ENCODE measurements at regions not wholly inside any gene's neighbourhood (a gene's known extent, or its start where the extent isn't known, plus 50 kb on each side); places are given as distances from the start of the nearest gene placed in this dataset.

DNA sequence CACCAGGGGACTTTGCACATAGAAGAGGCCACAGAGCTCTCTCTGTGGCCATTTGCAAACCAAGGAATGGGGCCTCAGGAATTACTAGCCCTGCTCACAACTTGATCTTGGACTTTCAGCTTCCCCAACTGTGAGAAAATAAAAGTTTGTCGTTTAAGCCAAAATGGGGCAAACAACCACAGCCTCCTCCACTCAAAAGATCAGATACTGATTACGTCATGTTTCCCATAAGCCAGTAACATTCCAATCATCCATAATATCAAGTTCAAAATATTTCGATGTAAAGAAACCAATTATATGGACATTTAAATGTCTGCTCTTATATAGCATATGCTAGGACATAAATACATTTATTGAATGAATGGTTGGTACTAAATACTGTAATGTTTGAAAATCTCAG lies 307.5 kb upstream of the HAND2 start:
- no peak overlapping the region for H3K9ac ChIP-seq (ENCODE audit: low read length)
- H3F3A ChIP-seq (ENCODE audit: low read length, unreplicated experiment) = no peaks in the 10 kb centered on the region
- no TSS peak for BruUV-seq (replicated peaks)
- TF ChIP-seq EZH2 (IDR thresholded peaks at IDR 0.05; ENCODE audit: low read length, unreplicated experiment) = no peak
- TF ChIP-seq, protein P1, sequence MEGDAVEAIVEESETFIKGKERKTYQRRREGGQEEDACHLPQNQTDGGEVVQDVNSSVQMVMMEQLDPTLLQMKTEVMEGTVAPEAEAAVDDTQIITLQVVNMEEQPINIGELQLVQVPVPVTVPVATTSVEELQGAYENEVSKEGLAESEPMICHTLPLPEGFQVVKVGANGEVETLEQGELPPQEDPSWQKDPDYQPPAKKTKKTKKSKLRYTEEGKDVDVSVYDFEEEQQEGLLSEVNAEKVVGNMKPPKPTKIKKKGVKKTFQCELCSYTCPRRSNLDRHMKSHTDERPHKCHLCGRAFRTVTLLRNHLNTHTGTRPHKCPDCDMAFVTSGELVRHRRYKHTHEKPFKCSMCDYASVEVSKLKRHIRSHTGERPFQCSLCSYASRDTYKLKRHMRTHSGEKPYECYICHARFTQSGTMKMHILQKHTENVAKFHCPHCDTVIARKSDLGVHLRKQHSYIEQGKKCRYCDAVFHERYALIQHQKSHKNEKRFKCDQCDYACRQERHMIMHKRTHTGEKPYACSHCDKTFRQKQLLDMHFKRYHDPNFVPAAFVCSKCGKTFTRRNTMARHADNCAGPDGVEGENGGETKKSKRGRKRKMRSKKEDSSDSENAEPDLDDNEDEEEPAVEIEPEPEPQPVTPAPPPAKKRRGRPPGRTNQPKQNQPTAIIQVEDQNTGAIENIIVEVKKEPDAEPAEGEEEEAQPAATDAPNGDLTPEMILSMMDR (conservative IDR thresholded peaks at IDR 0.05; ENCODE audit: low read depth, low read length) = no peak
- TF ChIP-seq EZH2phosphoT487 (IDR thresholded peaks at IDR 0.05; ENCODE audit: borderline replicate concordance, low read length) = no peak
- no peaks in the 10 kb centered on the region; the same call in 1 of the 2 replicates for H3K27me3 ChIP-seq (ENCODE audit: low read length)
- intact Hi-C loops (cut with micrococcal nuclease) = no loop called here
- ATAC-seq (no peak), DNase-seq (no peak)
- POLR2A ChIA-PET (ENCODE audit: unreplicated experiment) = no interaction called here
- no peaks in the 10 kb centered on the region for H3K9me2 ChIP-seq (replicated peaks; ENCODE audit: low read length)
- CTCF ChIA-PET = no interaction called here
- no peaks in the 10 kb centered on the region for H4K20me1 ChIP-seq (ENCODE audit: low read length)
- no peak overlapping the region for H3K4me3 ChIP-seq (ENCODE audit: low read length)
- H3K9me3 ChIP-seq (ENCODE audit: low read length) = no peaks in the 10 kb centered on the region
- no peak overlapping the region for H2AFZ ChIP-seq (ENCODE audit: low read length)
- no peaks in the 10 kb centered on the region for H3K36me3 ChIP-seq (ENCODE audit: low read depth, low read length)
- H3K4me1 ChIP-seq (ENCODE audit: insufficient read depth, low read length) = no peaks in the 10 kb centered on the region
- no peak overlapping the region for H3K4me2 ChIP-seq (ENCODE audit: low read length)
- no peaks in the 10 kb centered on the region for H3K79me2 ChIP-seq (ENCODE audit: low read length)
- no peak overlapping the region for H3K27ac ChIP-seq (ENCODE audit: low read length)

DNA sequence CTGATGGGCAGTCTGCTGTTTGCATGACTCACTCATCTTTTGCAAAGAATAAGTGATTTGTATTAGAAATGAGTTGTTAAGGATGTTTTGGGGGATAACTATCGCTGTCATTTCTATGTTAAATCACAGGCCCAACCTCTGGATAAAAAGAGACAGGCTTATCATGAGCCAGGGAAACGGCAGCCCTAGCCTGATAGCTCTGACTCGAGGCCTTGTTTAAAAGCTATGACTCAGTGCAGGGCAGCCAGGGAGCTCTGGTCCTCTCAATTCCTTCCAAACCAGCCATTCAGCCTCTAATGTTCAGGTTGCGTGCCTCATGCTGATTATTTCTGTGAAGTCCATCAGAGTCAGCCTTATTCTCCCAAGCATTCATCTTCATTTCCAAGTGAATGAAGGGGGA lies 305.9 kb upstream of the HAND2 start:
- H3F3A ChIP-seq (ENCODE audit: low read length, unreplicated experiment) = no peaks in the 10 kb centered on the region
- H3K27me3 ChIP-seq (ENCODE audit: low read length) = peaks cover 5% of the 10 kb centered on the region; the same call in 1 of the 2 replicates
- H2AFZ ChIP-seq (ENCODE audit: low read length) = no peak overlapping the region
- H3K36me3 ChIP-seq (ENCODE audit: low read depth, low read length) = no peaks in the 10 kb centered on the region
- H3K27ac ChIP-seq (ENCODE audit: low read length) = no peak overlapping the region
- H3K9ac ChIP-seq (ENCODE audit: low read length) = no peak overlapping the region
- no peak overlapping the region for H3K4me3 ChIP-seq (ENCODE audit: low read length)
- H3K4me1 ChIP-seq (ENCODE audit: insufficient read depth, low read length) = no peaks in the 10 kb centered on the region
- no peaks in the 10 kb centered on the region for H3K9me2 ChIP-seq (replicated peaks; ENCODE audit: low read length)
- CTCF ChIA-PET = no interaction called here
- H3K4me2 ChIP-seq (ENCODE audit: low read length) = no peak overlapping the region
- no peaks in the 10 kb centered on the region for H4K20me1 ChIP-seq (ENCODE audit: low read length)
- H3K9me3 ChIP-seq (ENCODE audit: low read length) = no peaks in the 10 kb centered on the region
- POLR2A ChIA-PET (ENCODE audit: unreplicated experiment) = no interaction called here
- peak; percentile 23 for DNase-seq
- no TSS peak for BruUV-seq (replicated peaks)
- no peak for ATAC-seq
- intact Hi-C loops (cut with micrococcal nuclease) = no loop called here
- TF ChIP-seq, protein P1 (conservative IDR thresholded peaks at IDR 0.05; ENCODE audit: low read depth, low read length) = no peak
- TF ChIP-seq EZH2 (IDR thresholded peaks at IDR 0.05; ENCODE audit: low read length, unreplicated experiment) (no peak), EZH2phosphoT487 (IDR thresholded peaks at IDR 0.05; ENCODE audit: borderline replicate concordance, low read length) (no peak)
- no peaks in the 10 kb centered on the region for H3K79me2 ChIP-seq (ENCODE audit: low read length)

DNA sequence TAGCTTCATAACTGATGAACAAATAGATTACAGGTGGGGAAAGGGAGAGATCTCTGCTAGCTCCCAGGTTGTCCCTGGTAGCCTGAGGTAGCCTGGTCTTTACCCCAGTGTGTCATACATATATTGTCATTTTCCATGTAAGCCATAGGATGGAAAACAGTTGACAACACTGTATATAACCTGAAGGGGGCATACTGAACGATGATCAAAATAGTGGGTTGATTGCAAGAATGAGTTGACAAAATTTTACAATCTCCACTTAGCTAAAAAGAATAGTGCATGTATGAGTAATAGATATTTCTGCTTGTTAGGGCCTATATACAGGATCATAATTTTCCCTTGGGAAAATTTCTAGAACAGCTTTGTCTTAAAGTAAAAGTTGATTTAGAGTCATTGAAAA lies 304.1 kb upstream of the HAND2 start:
- DNase-seq = peak; percentile 19

More for the DNA sequence above, 304.1 kb upstream of the HAND2 start:
- no peaks in the 10 kb centered on the region for H3K36me3 ChIP-seq (ENCODE audit: low read depth, low read length)
- no peak for ATAC-seq
- H3K9me3 ChIP-seq (ENCODE audit: low read length) = no peaks in the 10 kb centered on the region
- no peak overlapping the region for H2AFZ ChIP-seq (ENCODE audit: low read length)
- H3K27me3 ChIP-seq (ENCODE audit: low read length) = peaks cover 5% of the 10 kb centered on the region; the same call in 1 of the 2 replicates
- H3K4me1 ChIP-seq (ENCODE audit: insufficient read depth, low read length) = no peaks in the 10 kb centered on the region
- H3K79me2 ChIP-seq (ENCODE audit: low read length) = no peaks in the 10 kb centered on the region
- H3F3A ChIP-seq (ENCODE audit: low read length, unreplicated experiment) = no peaks in the 10 kb centered on the region
- BruUV-seq (replicated peaks) = no TSS peak
- no peaks in the 10 kb centered on the region for H3K9me2 ChIP-seq (replicated peaks; ENCODE audit: low read length)
- H4K20me1 ChIP-seq (ENCODE audit: low read length) = no peaks in the 10 kb centered on the region
- H3K27ac ChIP-seq (ENCODE audit: low read length) = no peak overlapping the region
- TF ChIP-seq, protein P1 (conservative IDR thresholded peaks at IDR 0.05; ENCODE audit: low read depth, low read length) = peak; percentile 41; the same call in 1 of the 2 replicates
- TF ChIP-seq EZH2phosphoT487 (IDR thresholded peaks at IDR 0.05; ENCODE audit: borderline replicate concordance, low read length) = no peak
- CTCF ChIA-PET = no interaction called here
- H3K4me3 ChIP-seq (ENCODE audit: low read length) = no peak overlapping the region
- intact Hi-C loops (cut with micrococcal nuclease) = no loop called here
- no peak overlapping the region for H3K9ac ChIP-seq (ENCODE audit: low read length)
- no peak overlapping the region for H3K4me2 ChIP-seq (ENCODE audit: low read length)
- POLR2A ChIA-PET (ENCODE audit: unreplicated experiment) = no interaction called here

Measured in PC-3 (cell line).